IPS-18c (cell line): ENCODE measurements at regions not wholly inside any gene's neighbourhood (a gene's known extent, or its start where the extent isn't known, plus 50 kb on each side); places are given as distances from the start of the nearest gene placed in this dataset.
"Not testable (repeated sequence)": the region's sequence is repeated elsewhere in the genome, so short reads cannot be mapped to it uniquely, and the experiment has no call there.

Experiments used
- H3K4me3 ChIP-seq: 2 replicates; pipeline ENCODE4 v1.7.0; 2013; ENCODE audit warnings: low read depth, mild to moderate bottlenecking, low read length, moderate library complexity; ENCODE audit not compliant: insufficient read depth
- H3K9me3 ChIP-seq: one replicate; pipeline ENCODE4 v1.6.1; 2013; ENCODE audit warnings: mild to moderate bottlenecking, low read length, moderate library complexity; ENCODE audit not compliant: control insufficient read depth, insufficient read depth

GRCh38 chr2:147172493-147173188 lies 672.2 kb upstream of the ACVR2A start:
- no peaks in the 10 kb centered on the region for H3K9me3 ChIP-seq
- H3K4me3 ChIP-seq: no peak overlapping the region

GRCh38 chr2:147171941-147172340 lies 672.9 kb upstream of the ACVR2A start:
- no peaks in the 10 kb centered on the region for H3K9me3 ChIP-seq
- H3K4me3 ChIP-seq: no peak overlapping the region

GRCh38 chr2:147170932-147171331 lies 673.9 kb upstream of the ACVR2A start:
- no peaks in the 10 kb centered on the region for H3K9me3 ChIP-seq
- no peak overlapping the region for H3K4me3 ChIP-seq

- Histone ChIP-seq H3K4me3 (no peak overlapping the region), H3K9me3 (no peaks in the 10 kb centered on the region)
Measured at GRCh38 chr2:147165697-147166382, 679.0 kb upstream of the ACVR2A start.

- Histone ChIP-seq H3K4me3 (no peak overlapping the region), H3K9me3 (no peaks in the 10 kb centered on the region)
Measured at GRCh38 chr2:147164563-147164962, 680.3 kb upstream of the ACVR2A start.

GRCh38 chr2:147161746-147162145 lies 683.1 kb upstream of the ACVR2A start:
- Histone ChIP-seq H3K4me3 (no peak overlapping the region), H3K9me3 (no peaks in the 10 kb centered on the region)

- no peak overlapping the region for H3K4me3 ChIP-seq
- no peaks in the 10 kb centered on the region for H3K9me3 ChIP-seq
Measured at GRCh38 chr2:147156970-147157369, 687.9 kb upstream of the ACVR2A start.

GRCh38 chr2:147150241-147150635 lies 694.6 kb upstream of the ACVR2A start:
- H3K9me3 ChIP-seq: no peaks in the 10 kb centered on the region
- H3K4me3 ChIP-seq: no peak overlapping the region; the same call in 1 of the 2 replicates

GRCh38 chr2:147149575-147150240 lies 695.1 kb upstream of the ACVR2A start:
- Histone ChIP-seq H3K4me3 (no peak overlapping the region; the same call in 1 of the 2 replicates), H3K9me3 (no peaks in the 10 kb centered on the region)

- Histone ChIP-seq H3K9me3 (no peaks in the 10 kb centered on the region), H3K4me3 (no peak overlapping the region)
Measured at GRCh38 chr2:147147802-147148201, 697.0 kb upstream of the ACVR2A start.

GRCh38 chr2:147141930-147142329 lies 702.9 kb upstream of the ACVR2A start:
- no peak overlapping the region for H3K4me3 ChIP-seq
- no peaks in the 10 kb centered on the region for H3K9me3 ChIP-seq

- H3K4me3 ChIP-seq: not testable (repeated sequence)
Measured at GRCh38 chr2:147139732-147140131, 705.1 kb upstream of the ACVR2A start.

GRCh38 chr2:147137711-147138110 lies 707.1 kb upstream of the ACVR2A start:
- Histone ChIP-seq H3K9me3 (no peaks in the 10 kb centered on the region), H3K4me3 (no peak overlapping the region)

More at GRCh38 chr2:147139732-147140131, 705.1 kb upstream of the ACVR2A start:
- H3K9me3 ChIP-seq: not testable (repeated sequence)

- Histone ChIP-seq H3K4me3 (no peak overlapping the region), H3K9me3 (no peaks in the 10 kb centered on the region)
Measured at GRCh38 chr2:147135376-147135775, 709.5 kb upstream of the ACVR2A start.

- H3K9me3 ChIP-seq: no peaks in the 10 kb centered on the region
- no peak overlapping the region for H3K4me3 ChIP-seq
Measured at GRCh38 chr2:147133286-147133908, 711.4 kb upstream of the ACVR2A start.

GRCh38 chr2:147125145-147125544 lies 719.7 kb upstream of the ACVR2A start:
- H3K9me3 ChIP-seq: peaks cover 2% of the 10 kb centered on the region
- no peak overlapping the region for H3K4me3 ChIP-seq

GRCh38 chr2:147122944-147123343 lies 721.9 kb upstream of the ACVR2A start:
- peaks cover 2% of the 10 kb centered on the region for H3K9me3 ChIP-seq
- H3K4me3 ChIP-seq: no peak overlapping the region

- Histone ChIP-seq H3K4me3 (no peak overlapping the region), H3K9me3 (no peaks in the 10 kb centered on the region)
Measured at GRCh38 chr2:147110962-147111361, 733.9 kb upstream of the ACVR2A start.
